GM10266 (cell line): ENCODE measurements at regions not wholly inside any gene's neighbourhood (a gene's known extent, or its start where the extent isn't known, plus 50 kb on each side); places are given as distances from the start of the nearest gene placed in this dataset.

ENCODE experiments used
- DNase-seq: peaks from one replicate; pipeline ENCODE4 v3.0.0; 2012; ENCODE audit errors: extremely low spot score
- CTCF ChIP-seq: IDR thresholded peaks from 2 replicates; pipeline ENCODE4 v1.5.1; 2012; ENCODE audit warnings: mild to moderate bottlenecking, low read depth; ENCODE audit not compliant: control insufficient read depth, insufficient read depth; ENCODE audit errors: missing control alignments

- TF ChIP-seq CTCF = no peak
- no peak for DNase-seq
Observed at GRCh38 chr4:125826801-125827695, 512.3 kb downstream of the FAT4 start.

DNA sequence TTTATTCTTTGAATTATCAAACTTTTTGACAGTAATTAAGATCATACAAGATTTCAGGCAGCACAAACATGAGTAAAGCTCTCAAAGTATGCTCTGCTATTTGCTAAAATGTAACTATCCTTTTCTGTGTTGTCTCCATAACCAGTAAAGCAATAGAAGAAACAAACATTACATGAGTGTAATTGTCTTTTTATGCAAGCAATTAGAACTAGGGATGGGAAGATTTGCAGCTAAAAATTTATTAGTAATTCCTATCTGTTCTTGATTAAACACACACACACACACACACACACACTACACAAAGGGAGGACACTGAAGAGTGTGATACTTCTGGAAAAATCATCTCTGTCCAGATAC is 512.9 kb downstream of the FAT4 start:
- no peak for TF ChIP-seq CTCF
- DNase-seq = no peak

DNA sequence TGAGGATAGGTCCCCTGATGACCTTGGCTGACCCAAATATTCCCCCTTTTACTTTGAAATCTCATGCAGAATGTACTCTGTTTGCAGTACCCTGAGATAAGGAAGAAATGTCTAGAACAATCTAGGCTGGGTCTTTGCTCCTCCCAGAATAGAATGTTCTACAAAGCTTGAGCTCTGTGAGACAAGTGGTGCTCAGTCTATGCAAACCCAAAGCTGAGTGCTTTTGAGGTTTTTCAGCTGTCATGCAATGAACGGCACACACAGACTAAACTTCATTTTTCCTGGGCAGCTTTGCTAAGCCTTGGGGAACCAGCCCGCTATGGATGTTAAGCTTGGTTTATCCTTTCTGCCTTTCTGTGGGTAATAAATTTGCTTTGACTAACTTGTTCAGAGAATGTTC is 513.6 kb downstream of the FAT4 start:
- DNase-seq = no peak

GRCh38 chr4:125832161-125832560 is 517.4 kb downstream of the FAT4 start:
- no peak for TF ChIP-seq CTCF
- no peak for DNase-seq

More for the DNA sequence above, 513.6 kb downstream of the FAT4 start:
- TF ChIP-seq CTCF = no peak

DNA sequence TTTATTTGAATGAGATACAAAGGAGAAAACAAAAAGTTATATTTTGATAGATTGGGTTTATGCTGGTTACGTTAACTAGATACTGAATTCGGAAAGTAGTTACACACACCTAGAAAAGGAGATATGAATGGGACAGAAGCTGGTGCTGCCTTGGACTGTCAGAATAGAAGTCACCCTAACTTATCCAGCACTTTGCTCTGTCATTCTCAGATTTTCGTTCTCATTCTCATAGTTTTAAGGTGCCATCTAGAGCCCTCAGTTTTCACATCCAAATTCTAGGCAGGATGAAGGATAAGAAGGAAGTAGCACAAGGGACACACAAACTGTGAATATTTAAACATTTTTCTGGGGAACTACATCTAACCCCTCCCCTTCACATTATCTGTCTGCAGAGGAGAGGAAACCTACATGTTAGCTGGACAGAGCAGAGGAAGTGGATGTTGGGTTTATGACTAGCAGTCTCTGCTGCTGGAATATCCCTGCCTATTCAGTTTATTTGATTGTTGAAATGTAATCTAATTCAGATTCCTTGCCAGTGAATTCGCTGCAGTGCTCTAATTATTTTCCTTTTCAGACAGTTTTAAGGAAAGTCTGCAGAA is 521.9 kb downstream of the FAT4 start:
- DNase-seq = no peak
- TF ChIP-seq CTCF = no peak

- TF ChIP-seq CTCF = no peak
- DNase-seq = no peak
Observed at GRCh38 chr4:125837493-125838201, 522.9 kb downstream of the FAT4 start.
